Panc1 (cell line): ENCODE measurements at regions not wholly inside any gene's neighbourhood (a gene's known extent, or its start where the extent isn't known, plus 50 kb on each side); places are given as distances from the start of the nearest gene placed in this dataset.

Source experiments
- ATAC-seq: fragments of 200-7000 bp; cut with Tn5 transposase; 2 replicates; pipeline ENCODE4 v1.9.1; 2020; ENCODE audit warnings: mild to moderate bottlenecking, moderate library complexity
- BruUV-seq: library from RNA; stranded (reverse); fragments of 400-500 nt; replicated peaks from 2 replicates; lab custom pipeline; 2021; lab: Mats Ljungman, UMichigan
- CTCF ChIA-PET: fragments of 300-600 bp; sonication (Branson Sonifier 250); formaldehyde crosslinking; loops from one replicate; lab custom pipeline; 2022; ENCODE audit warnings: antibody characterized with exemption; lab: Charles Lee
- POLR2A ChIA-PET: fragments of 300-600 bp; sonication (Branson Sonifier 250); formaldehyde crosslinking; loops from one replicate; lab custom pipeline; 2022; ENCODE audit warnings: antibody characterized with exemption; lab: Charles Lee
- DNase-seq: peaks from one replicate; pipeline ENCODE4 v3.0.0-alpha.2; 2010; ENCODE audit warnings: low read depth, low spot score
- H3K27ac ChIP-seq: 2 replicates; pipeline ENCODE4 v1.5.1; 2011; ENCODE audit warnings: mild to moderate bottlenecking, low read length, inconsistent platforms
- H3K27me3 ChIP-seq: fragments of 200-500 bp; sonication (Bioruptor generic); 2 replicates; pipeline ENCODE4 v1.6.0; 2014; ENCODE audit warnings: low read length, inconsistent platforms; ENCODE audit not compliant: control insufficient read depth, insufficient read depth
- H3K36me3 ChIP-seq: fragments of 200-500 bp; sonication (Bioruptor generic); 2 replicates; pipeline ENCODE4 v1.5.1; 2014; ENCODE audit warnings: inconsistent platforms, mild to moderate bottlenecking, low read length, moderate library complexity; ENCODE audit not compliant: control insufficient read depth, insufficient read depth
- H3K4me1 ChIP-seq: 2 replicates; pipeline ENCODE4 v1.5.1; 2011; ENCODE audit warnings: inconsistent platforms, mild to moderate bottlenecking, low read length, moderate library complexity; ENCODE audit not compliant: control insufficient read depth, insufficient read depth
- H3K4me3 ChIP-seq, 2 experiments: 2 replicates each; pipeline ENCODE4 v1.5.1; 2011 to 2012; ENCODE audit warnings: low read depth in 2 of 2, low read length in 2 of 2, mild to moderate bottlenecking in 2 of 2, inconsistent platforms in 1 of 2, moderate library complexity in 1 of 2
- H3K9me3 ChIP-seq: fragments of 200-500 bp; sonication (Bioruptor generic); 2 replicates; pipeline ENCODE4 v1.5.1; 2014; ENCODE audit warnings: low read depth, mild to moderate bottlenecking, inconsistent platforms, low read length, moderate library complexity; ENCODE audit not compliant: control insufficient read depth, insufficient read depth
- CTCF ChIP-seq: fragments of 450-650 bp; IDR thresholded peaks from 2 replicates; pipeline ENCODE4 v1.5.1; 2017; ENCODE audit warnings: mild to moderate bottlenecking
- POLR2AphosphoS5 ChIP-seq: IDR thresholded peaks from 2 replicates; pipeline ENCODE4 v1.6.1; 2012; ENCODE audit warnings: mild to moderate bottlenecking, low read depth, low read length, moderate library complexity
- REST ChIP-seq, 2 experiments: IDR thresholded peaks; 2 replicates each; pipeline ENCODE4 v1.6.1; 2011 to 2012; ENCODE audit warnings: low read depth in 2 of 2, control low read depth in 1 of 2, low read length in 1 of 2, mild to moderate bottlenecking in 1 of 2, moderate library complexity in 1 of 2; ENCODE audit not compliant: insufficient read depth in 1 of 2
- SIN3A ChIP-seq: IDR thresholded peaks from 2 replicates; pipeline ENCODE4 v1.6.1; 2012; ENCODE audit warnings: low read depth, mild to moderate bottlenecking, low read length, moderate library complexity, borderline replicate concordance; ENCODE audit not compliant: insufficient read depth
- TCF7L2 ChIP-seq: IDR thresholded peaks from 2 replicates; pipeline ENCODE4 v1.6.1; 2011; ENCODE audit warnings: mild to moderate bottlenecking, low read depth, low read length, inconsistent platforms
- in situ Hi-C: cut with HindIII; loops from 2 replicates; pipeline ENCODE4 v1.10.0; 2016; ENCODE audit warnings: low sequenced_read_pairs, low pct_unique_long_range_greater_than_20kb
- intact Hi-C: fragments of 100-400 bp; cut with micrococcal nuclease; formaldehyde crosslinking; loops from one replicate; pipeline ENCODE4 v1.10.0; 2022; ENCODE audit not compliant: unreplicated experiment

- intact Hi-C loops: no loop called here
- Histone ChIP-seq H3K4me1 (no peaks in the 10 kb centered on the region), H3K4me3 (no peak overlapping the region), H3K27ac (no peak overlapping the region), H3K36me3 (no peaks in the 10 kb centered on the region), H3K27me3 (no peaks in the 10 kb centered on the region), H3K9me3 (no peaks in the 10 kb centered on the region)
- BruUV-seq: no TSS peak
- ChIA-PET POLR2A (no interaction called here), CTCF (no interaction called here)
- DNase-seq (no peak), ATAC-seq (no peak)
- TF ChIP-seq TCF7L2 (no peak), SIN3A (no peak), CTCF (no peak), REST (IDR thresholded peaks at IDR 0.05; ENCODE audit: insufficient read depth in 1 of 2, low read depth in 2 of 2, low read length in 1 of 2) (no peak), POLR2AphosphoS5 (no peak)
- in situ Hi-C loops: no loop called here
Observed at GRCh38 chr3:39751286-39751685, 58.1 kb upstream of the MYRIP start.

- in situ Hi-C loops: no loop called here
- Histone ChIP-seq H3K27ac (no peak overlapping the region), H3K36me3 (no peaks in the 10 kb centered on the region), H3K27me3 (no peaks in the 10 kb centered on the region), H3K4me3 (no peak overlapping the region), H3K4me1 (no peaks in the 10 kb centered on the region), H3K9me3 (no peaks in the 10 kb centered on the region)
- TF ChIP-seq TCF7L2 (no peak), REST (IDR thresholded peaks at IDR 0.05; ENCODE audit: insufficient read depth in 1 of 2, low read depth in 2 of 2, low read length in 1 of 2) (no peak), POLR2AphosphoS5 (no peak), SIN3A (no peak), CTCF (no peak)
- CTCF ChIA-PET: no interaction called here
- POLR2A ChIA-PET: no interaction called here
- DNase-seq (no peak), ATAC-seq (no peak)
- BruUV-seq: no TSS peak
- intact Hi-C loops: no loop called here
Observed at GRCh38 chr3:39752019-39752637, 57.3 kb upstream of the MYRIP start.
